GM23338 (cell line): ENCODE measurements at regions not wholly inside any gene's neighbourhood (a gene's known extent, or its start where the extent isn't known, plus 50 kb on each side); places are given as distances from the start of the nearest gene placed in this dataset.
"Not testable (repeated sequence)": the region's sequence is repeated elsewhere in the genome, so short reads cannot be mapped to it uniquely, and the experiment has no call there.

Experiments
- ATAC-seq: fragments of 200-7000 bp; cut with Tn5 transposase; 3 replicates; pipeline ENCODE4 v1.9.1; 2020
- DNase-seq: peaks from one replicate; pipeline ENCODE4 v3.0.0-alpha.2; 2015; ENCODE audit warnings: low spot score
- H2AFZ ChIP-seq: fragments of 200-600 bp; sonication (generic); 2 replicates; pipeline ENCODE4 v1.8.0; 2016; ENCODE audit warnings: antibody characterized with exemption, mild to moderate bottlenecking, moderate library complexity
- H3F3A ChIP-seq: fragments of 200-600 bp; sonication (generic); replicated peaks from 2 replicates; pipeline ENCODE4 v1.8.0; 2017; ENCODE audit warnings: antibody characterized with exemption, mixed run types, low read depth
- H3K27ac ChIP-seq: fragments of 200-600 bp; sonication (generic); 2 replicates; pipeline ENCODE4 v1.6.1; 2016; ENCODE audit warnings: low read depth
- H3K27me3 ChIP-seq: fragments of 200-600 bp; sonication (generic); 2 replicates; pipeline ENCODE4 v1.8.0; 2016; ENCODE audit warnings: mild to moderate bottlenecking, mixed run types, moderate library complexity; ENCODE audit not compliant: insufficient read depth
- H3K36me3 ChIP-seq: fragments of 200-600 bp; sonication (generic); 2 replicates; pipeline ENCODE4 v1.8.0; 2016; ENCODE audit warnings: mild to moderate bottlenecking; ENCODE audit not compliant: insufficient read depth
- H3K4me1 ChIP-seq: fragments of 200-600 bp; sonication (generic); 2 replicates; pipeline ENCODE4 v1.8.0; 2016; ENCODE audit warnings: mild to moderate bottlenecking, moderate library complexity; ENCODE audit not compliant: insufficient read depth
- H3K4me2 ChIP-seq: fragments of 200-600 bp; sonication (generic); 2 replicates; pipeline ENCODE4 v1.7.1; 2017; ENCODE audit warnings: mixed run types
- H3K4me3 ChIP-seq: fragments of 200-600 bp; sonication (generic); 2 replicates; pipeline ENCODE4 v1.6.1; 2016; ENCODE audit warnings: mixed run types
- H3K79me2 ChIP-seq: fragments of 200-600 bp; sonication (generic); replicated peaks from 2 replicates; pipeline ENCODE4 v1.8.0; 2017; ENCODE audit warnings: mild to moderate bottlenecking; ENCODE audit not compliant: insufficient read depth
- H3K9me2 ChIP-seq: fragments of 200-600 bp; sonication (generic); 2 replicates; pipeline ENCODE4 v1.8.0; 2017; ENCODE audit not compliant: insufficient read depth
- H4K20me1 ChIP-seq: fragments of 200-600 bp; sonication (generic); replicated peaks from 2 replicates; pipeline ENCODE4 v1.8.0; 2017; ENCODE audit warnings: mild to moderate bottlenecking; ENCODE audit not compliant: insufficient read depth
- H3K27ac Mint-ChIP-seq: 2 replicates; pipeline ENCODE4 v1.8.0; 2020; ENCODE audit warnings: inconsistent platforms, mild to moderate bottlenecking, moderate library complexity, mixed read lengths
- H3K27me3 Mint-ChIP-seq: 3 replicates; pipeline ENCODE4 v1.8.0; 2022; ENCODE audit warnings: low read depth, mild to moderate bottlenecking, moderate library complexity, mixed read lengths, inconsistent platforms; ENCODE audit not compliant: insufficient read depth, poor library complexity
- H3K36me3 Mint-ChIP-seq: 3 replicates; pipeline ENCODE4 v1.8.0; 2021; ENCODE audit warnings: low read depth, mild to moderate bottlenecking, inconsistent platforms, moderate library complexity, mixed read lengths
- H3K4me1 Mint-ChIP-seq: 3 replicates; pipeline ENCODE4 v1.8.0; 2020; ENCODE audit warnings: mild to moderate bottlenecking, inconsistent platforms, mixed read lengths
- H3K4me3 Mint-ChIP-seq: 3 replicates; pipeline ENCODE4 v1.8.0; 2021; ENCODE audit warnings: moderate library complexity, mild to moderate bottlenecking, inconsistent platforms, mixed read lengths
- H3K9me3 Mint-ChIP-seq: 3 replicates; pipeline ENCODE4 v1.8.0; 2020; ENCODE audit warnings: moderate library complexity, mild to moderate bottlenecking, inconsistent platforms, mixed read lengths
- CREB1 ChIP-seq: fragments of 250-450 bp; sonication (Bioruptor Pico); IDR thresholded peaks from 2 replicates; pipeline ENCODE4 v1.5.0; 2020; ENCODE audit warnings: low read depth, mild to moderate bottlenecking, moderate library complexity
- JUNB ChIP-seq: IDR thresholded peaks from one replicate; pipeline ENCODE4 v1.6.1; 2016; ENCODE audit warnings: antibody characterized with exemption; ENCODE audit not compliant: unreplicated experiment
- POLR2AphosphoS5 ChIP-seq: IDR thresholded peaks from 2 replicates; pipeline ENCODE4 v1.6.1; 2016; ENCODE audit warnings: antibody characterized with exemption, low read depth
- REST ChIP-seq: IDR thresholded peaks from one replicate; pipeline ENCODE4 v1.6.1; 2018; ENCODE audit warnings: antibody characterized with exemption; ENCODE audit not compliant: unreplicated experiment
- STAT1 ChIP-seq: IDR thresholded peaks from one replicate; pipeline ENCODE4 v1.6.1; 2016; ENCODE audit warnings: antibody characterized with exemption; ENCODE audit not compliant: unreplicated experiment
- ZNF114 ChIP-seq: fragments of 250-450 bp; sonication (Bioruptor Pico); IDR thresholded peaks from 2 replicates; pipeline ENCODE4 v1.5.0; 2020; ENCODE audit warnings: mild to moderate bottlenecking, moderate library complexity
- ZNF331 ChIP-seq: fragments of 250-450 bp; sonication (Bioruptor Pico); IDR thresholded peaks from 2 replicates; pipeline ENCODE4 v1.5.0; 2020; ENCODE audit warnings: low read depth, mild to moderate bottlenecking, moderate library complexity
- TF ChIP-seq, protein P1 (sequence below), 2 experiments: fragments of 200-600 bp in 1 of 2; sonication (generic) in 1 of 2; conservative IDR thresholded peaks; 2 replicates each; pipeline versions ENCODE4 v1.5.1 to v1.6.1; 2016 to 2017; ENCODE audit warnings: antibody characterized with exemption in 2 of 2, low read depth in 2 of 2, mild to moderate bottlenecking in 2 of 2, moderate library complexity in 1 of 2

GRCh38 chr3:125694761-125695294 is 99.5 kb upstream of the OSBPL11 start:
- DNase-seq, result no peak
- Mint-ChIP-seq H3K4me1 (peaks cover 5% of the 10 kb centered on the region; the same call in 1 of the 3 replicates), H3K9me3 (no peaks in the 10 kb centered on the region; the same call in 2 of the 3 replicates), H3K27ac (no peak overlapping the region), H3K4me3 (no peak overlapping the region), H3K27me3 (peaks cover 2% of the 10 kb centered on the region), H3K36me3 (no peaks in the 10 kb centered on the region)
- H3K4me1 ChIP-seq, result no peaks in the 10 kb centered on the region
- H3K36me3 ChIP-seq, result no peaks in the 10 kb centered on the region
- H3K27me3 ChIP-seq, result no peaks in the 10 kb centered on the region
- H3K27ac ChIP-seq, result no peak overlapping the region
- 0 out of 2 replicates have a peak, but pooled peaks cover 2% of the 10 kb centered on the region for H3K9me2 ChIP-seq
- no peak for TF ChIP-seq CREB1
- TF ChIP-seq ZNF114 (CRISPR knock-in tag), result no peak
- no peak for TF ChIP-seq REST
- no peak for TF ChIP-seq STAT1
- TF ChIP-seq JUNB, result no peak
- TF ChIP-seq ZNF331 (CRISPR knock-in tag), result no peak
- no peak for TF ChIP-seq POLR2AphosphoS5
- TF ChIP-seq, protein P1, sequence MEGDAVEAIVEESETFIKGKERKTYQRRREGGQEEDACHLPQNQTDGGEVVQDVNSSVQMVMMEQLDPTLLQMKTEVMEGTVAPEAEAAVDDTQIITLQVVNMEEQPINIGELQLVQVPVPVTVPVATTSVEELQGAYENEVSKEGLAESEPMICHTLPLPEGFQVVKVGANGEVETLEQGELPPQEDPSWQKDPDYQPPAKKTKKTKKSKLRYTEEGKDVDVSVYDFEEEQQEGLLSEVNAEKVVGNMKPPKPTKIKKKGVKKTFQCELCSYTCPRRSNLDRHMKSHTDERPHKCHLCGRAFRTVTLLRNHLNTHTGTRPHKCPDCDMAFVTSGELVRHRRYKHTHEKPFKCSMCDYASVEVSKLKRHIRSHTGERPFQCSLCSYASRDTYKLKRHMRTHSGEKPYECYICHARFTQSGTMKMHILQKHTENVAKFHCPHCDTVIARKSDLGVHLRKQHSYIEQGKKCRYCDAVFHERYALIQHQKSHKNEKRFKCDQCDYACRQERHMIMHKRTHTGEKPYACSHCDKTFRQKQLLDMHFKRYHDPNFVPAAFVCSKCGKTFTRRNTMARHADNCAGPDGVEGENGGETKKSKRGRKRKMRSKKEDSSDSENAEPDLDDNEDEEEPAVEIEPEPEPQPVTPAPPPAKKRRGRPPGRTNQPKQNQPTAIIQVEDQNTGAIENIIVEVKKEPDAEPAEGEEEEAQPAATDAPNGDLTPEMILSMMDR (conservative IDR thresholded peaks at IDR 0.05; ENCODE audit: low read depth in 2 of 2), result no peak
- H3K4me3 ChIP-seq, result no peak overlapping the region
- H3K79me2 ChIP-seq, result no peaks in the 10 kb centered on the region
- ATAC-seq, result no peak
- no peak overlapping the region for H3K4me2 ChIP-seq
- no peak overlapping the region for H2AFZ ChIP-seq
- H4K20me1 ChIP-seq, result no peaks in the 10 kb centered on the region
- no peaks in the 10 kb centered on the region for H3F3A ChIP-seq

GRCh38 chr3:125695688-125696087 is 100.4 kb upstream of the OSBPL11 start:
- H3K4me3 ChIP-seq, result no peak overlapping the region
- ATAC-seq (no peak), DNase-seq (no peak)
- H3K27ac ChIP-seq, result no peak overlapping the region
- Mint-ChIP-seq H3K4me1 (peaks cover 5% of the 10 kb centered on the region; the same call in 1 of the 3 replicates), H3K36me3 (no peaks in the 10 kb centered on the region), H3K4me3 (no peak overlapping the region), H3K9me3 (no peaks in the 10 kb centered on the region; the same call in 2 of the 3 replicates), H3K27ac (no peak overlapping the region), H3K27me3 (peaks cover 2% of the 10 kb centered on the region)
- H2AFZ ChIP-seq, result no peak overlapping the region
- H3K79me2 ChIP-seq, result no peaks in the 10 kb centered on the region
- no peaks in the 10 kb centered on the region for H4K20me1 ChIP-seq
- H3K27me3 ChIP-seq, result no peaks in the 10 kb centered on the region
- no peaks in the 10 kb centered on the region for H3F3A ChIP-seq
- TF ChIP-seq, protein P1 (conservative IDR thresholded peaks at IDR 0.05; ENCODE audit: low read depth in 2 of 2), result no peak
- no peak for TF ChIP-seq ZNF114 (CRISPR knock-in tag)
- H3K4me1 ChIP-seq, result no peaks in the 10 kb centered on the region
- H3K4me2 ChIP-seq, result no peak overlapping the region
- no peaks in the 10 kb centered on the region for H3K36me3 ChIP-seq
- 0 out of 2 replicates have a peak, but pooled peaks cover 2% of the 10 kb centered on the region for H3K9me2 ChIP-seq

- H3K79me2 ChIP-seq, H3K27ac ChIP-seq, H3K27ac Mint-ChIP-seq, H3K4me2 ChIP-seq, H3K27me3 ChIP-seq, H3K4me1 ChIP-seq, H3K4me3 ChIP-seq, H3K27me3 Mint-ChIP-seq, H3K36me3 Mint-ChIP-seq, DNase-seq, H3K4me1 Mint-ChIP-seq, H3K4me3 Mint-ChIP-seq, H3K9me2 ChIP-seq, H3K9me3 Mint-ChIP-seq, H3K36me3 ChIP-seq, ATAC-seq, H4K20me1 ChIP-seq, H3F3A ChIP-seq, H2AFZ ChIP-seq: not testable (repeated sequence)
Measured at GRCh38 chr3:125697126-125697525, 101.8 kb upstream of the OSBPL11 start.
